SK-N-SH treated with all-trans-retinoic acid at 6 μM for 48 hours (cell line): ENCODE measurements at regions not wholly inside any gene's neighbourhood (a gene's known extent, or its start where the extent isn't known, plus 50 kb on each side); places are given as distances from the start of the nearest gene placed in this dataset.

ENCODE experiments used
- ATAC-seq: fragments of 200-7000 bp; cut with Tn5 transposase; 3 replicates; pipeline ENCODE4 v1.9.1; 2020; ENCODE audit warnings: mild to moderate bottlenecking, moderate library complexity
- ARNTL ChIP-seq: fragments of 450-650 bp; formaldehyde crosslinking; IDR thresholded peaks from 2 replicates; pipeline ENCODE4 v1.5.0; 2020; ENCODE audit warnings: low read depth, mild to moderate bottlenecking, moderate library complexity, borderline replicate concordance
- BACH2 ChIP-seq: fragments of 250-450 bp; sonication (Bioruptor Pico); IDR thresholded peaks from 2 replicates; pipeline ENCODE4 v1.9.0; 2021; ENCODE audit warnings: mild to moderate bottlenecking, borderline replicate concordance
- CREB5 ChIP-seq: fragments of 250-450 bp; sonication (Bioruptor Pico); IDR thresholded peaks from 2 replicates; pipeline ENCODE4 v1.5.1; 2020; ENCODE audit warnings: low read depth, mild to moderate bottlenecking, moderate library complexity
- CSDC2 ChIP-seq: fragments of 250-450 bp; sonication (Bioruptor Pico); IDR thresholded peaks from 2 replicates; pipeline ENCODE4 v1.5.0; 2020; ENCODE audit warnings: mild to moderate bottlenecking, moderate library complexity
- CSRNP3 ChIP-seq: fragments of 250-450 bp; sonication (Bioruptor Pico); IDR thresholded peaks from 2 replicates; pipeline ENCODE4 v1.5.1; 2021; ENCODE audit warnings: mild to moderate bottlenecking, moderate library complexity
- ESRRG ChIP-seq: fragments of 250-450 bp; sonication (Bioruptor Pico); IDR thresholded peaks from 2 replicates; pipeline ENCODE4 v1.6.1; 2021; ENCODE audit warnings: mild to moderate bottlenecking
- GLIS3 ChIP-seq: fragments of 250-450 bp; sonication (Bioruptor Pico); IDR thresholded peaks from 2 replicates; pipeline ENCODE4 v1.5.0; 2020; ENCODE audit warnings: mild to moderate bottlenecking, moderate library complexity
- ISL1 ChIP-seq: fragments of 250-450 bp; sonication (Bioruptor Pico); IDR thresholded peaks from 2 replicates; pipeline ENCODE4 v2.1.2; 2022; ENCODE audit warnings: mild to moderate bottlenecking, moderate library complexity
- OSR1 ChIP-seq: fragments of 250-450 bp; sonication (Bioruptor Pico); IDR thresholded peaks from 2 replicates; pipeline ENCODE4 v1.8.0; 2022; ENCODE audit warnings: moderate library complexity, mild to moderate bottlenecking, inconsistent platforms
- PATZ1 ChIP-seq: fragments of 250-450 bp; sonication (Bioruptor Pico); IDR thresholded peaks from 2 replicates; pipeline ENCODE4 v1.8.0; 2020; ENCODE audit warnings: mild to moderate bottlenecking, moderate library complexity, borderline replicate concordance
- POU6F1 ChIP-seq: fragments of 250-450 bp; sonication (Bioruptor Pico); IDR thresholded peaks from 2 replicates; pipeline ENCODE4 v1.8.0; 2021; ENCODE audit warnings: low read depth, mild to moderate bottlenecking, moderate library complexity, borderline replicate concordance
- PPARA ChIP-seq: fragments of 250-450 bp; sonication (Bioruptor Pico); IDR thresholded peaks from 2 replicates; pipeline ENCODE4 v1.5.0; 2020; ENCODE audit warnings: mild to moderate bottlenecking, borderline replicate concordance
- RARB ChIP-seq: fragments of 250-450 bp; sonication (Bioruptor Pico); IDR thresholded peaks from 2 replicates; pipeline ENCODE4 v1.8.0; 2021; ENCODE audit warnings: mild to moderate bottlenecking, moderate library complexity
- SNAI2 ChIP-seq: fragments of 250-450 bp; sonication (Bioruptor Pico); IDR thresholded peaks from 2 replicates; pipeline ENCODE4 v1.5.0; 2020; ENCODE audit warnings: mild to moderate bottlenecking, moderate library complexity
- TCF4 ChIP-seq: fragments of 250-450 bp; sonication (Bioruptor Pico); IDR thresholded peaks from 2 replicates; pipeline ENCODE4 v1.8.0; 2021; ENCODE audit warnings: mild to moderate bottlenecking, moderate library complexity, borderline replicate concordance
- TOX ChIP-seq: fragments of 250-450 bp; sonication (Bioruptor Pico); IDR thresholded peaks from 2 replicates; pipeline ENCODE4 v1.8.0; 2021; ENCODE audit warnings: mild to moderate bottlenecking, moderate library complexity, borderline replicate concordance
- TSHZ2 ChIP-seq: fragments of 250-450 bp; sonication (Bioruptor Pico); IDR thresholded peaks from 2 replicates; pipeline ENCODE4 v1.5.0; 2020; ENCODE audit warnings: mild to moderate bottlenecking, moderate library complexity
- ZC3H10 ChIP-seq: fragments of 250-450 bp; sonication (Bioruptor Pico); IDR thresholded peaks from 2 replicates; pipeline ENCODE4 v1.5.1; 2021; ENCODE audit warnings: mild to moderate bottlenecking, moderate library complexity
- ZFP3 ChIP-seq: fragments of 250-450 bp; sonication (Bioruptor Pico); IDR thresholded peaks from 2 replicates; pipeline ENCODE4 v1.5.0; 2020; ENCODE audit warnings: mild to moderate bottlenecking, moderate library complexity
- ZFP30 ChIP-seq: fragments of 450-650 bp; formaldehyde crosslinking; IDR thresholded peaks from 2 replicates; pipeline ENCODE4 v1.5.0; 2022; ENCODE audit warnings: mild to moderate bottlenecking, moderate library complexity
- ZNF565 ChIP-seq: fragments of 450-650 bp; formaldehyde crosslinking; conservative IDR thresholded peaks from 2 replicates; pipeline ENCODE4 v1.5.0; 2020; ENCODE audit warnings: low read depth, mild to moderate bottlenecking, moderate library complexity
- ZNF70 ChIP-seq: fragments of 450-650 bp; formaldehyde crosslinking; IDR thresholded peaks from 2 replicates; pipeline ENCODE4 v1.5.0; 2020; ENCODE audit warnings: mild to moderate bottlenecking, moderate library complexity
- ZNF8 ChIP-seq: fragments of 450-650 bp; formaldehyde crosslinking; IDR thresholded peaks from 2 replicates; pipeline ENCODE4 v1.5.0; 2020; ENCODE audit warnings: mild to moderate bottlenecking, moderate library complexity

DNA sequence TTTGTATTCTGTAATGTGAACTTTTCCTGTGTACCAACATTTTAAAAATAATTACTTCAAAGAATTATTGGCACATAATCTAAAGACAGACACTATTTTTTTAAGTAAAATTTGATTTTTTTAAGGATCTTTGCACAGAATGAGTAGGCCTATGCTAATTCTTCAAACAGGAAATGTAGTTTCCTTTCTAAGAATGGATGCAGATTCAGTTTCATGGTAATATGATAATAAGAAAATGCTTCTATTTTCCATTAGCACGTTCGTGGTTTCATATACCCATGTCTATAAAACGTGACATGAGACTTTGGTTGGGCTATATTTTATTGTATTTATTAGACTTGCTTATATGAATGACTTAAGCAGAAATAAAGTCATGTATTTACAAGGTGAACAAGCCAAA, 191.8 kb upstream of the RBBP8 start:
- TF ChIP-seq TSHZ2 (CRISPR knock-in tag) = no peak
- no peak for TF ChIP-seq BACH2 (CRISPR knock-in tag)
- TF ChIP-seq, all 23 proteins: peak for 0

GRCh38 chr18:22742409-22742808, 190.7 kb upstream of the RBBP8 start:
- TF ChIP-seq TCF4 (no peak), ZC3H10 (CRISPR knock-in tag) (no peak), CREB5 (CRISPR knock-in tag) (no peak), ARNTL (no peak), ZNF565 (CRISPR knock-in tag) (no peak), ZFP3 (CRISPR knock-in tag) (no peak), ZFP30 (no peak), CSDC2 (CRISPR knock-in tag) (no peak), CSRNP3 (CRISPR knock-in tag) (no peak), SNAI2 (CRISPR knock-in tag) (no peak)
- no peak for ATAC-seq

More for the DNA sequence above, 191.8 kb upstream of the RBBP8 start:
- no peak for ATAC-seq

DNA sequence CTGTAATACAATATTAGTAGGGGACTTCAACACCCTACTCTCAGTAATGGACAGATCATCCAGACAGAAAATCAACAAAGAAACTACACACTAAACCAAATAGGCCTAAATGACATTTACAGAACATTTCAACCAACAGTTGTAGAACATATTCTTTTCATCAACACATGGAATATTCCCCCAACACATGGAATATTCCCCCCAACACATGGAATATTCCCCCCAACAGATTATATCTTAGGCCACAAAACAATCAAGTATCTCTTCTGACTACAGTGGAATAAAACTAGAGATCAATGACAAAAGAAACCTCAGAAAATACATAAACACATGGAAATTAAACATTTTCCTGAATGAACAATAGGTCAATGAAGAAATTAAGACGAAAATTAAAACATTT, 187.2 kb upstream of the RBBP8 start:
- TF ChIP-seq POU6F1 (CRISPR knock-in tag) (no peak), RARB (CRISPR knock-in tag) (no peak), ESRRG (no peak), PATZ1 (CRISPR knock-in tag) (no peak), GLIS3 (CRISPR knock-in tag) (no peak), ISL1 (no peak), ZC3H10 (CRISPR knock-in tag) (no peak), ZFP30 (no peak), OSR1 (CRISPR knock-in tag) (no peak), ZNF70 (CRISPR knock-in tag) (no peak), ZFP3 (CRISPR knock-in tag) (no peak), PPARA (no peak), TOX (CRISPR knock-in tag) (no peak), ZNF565 (CRISPR knock-in tag) (no peak), CSRNP3 (CRISPR knock-in tag) (no peak), TSHZ2 (CRISPR knock-in tag) (no peak), ZNF8 (no peak)
- no peak for ATAC-seq
